WTC11 (cell line): ENCODE measurements at regions not wholly inside any gene's neighbourhood (a gene's known extent, or its start where the extent isn't known, plus 50 kb on each side); places are given as distances from the start of the nearest gene placed in this dataset.

Experiments
- ATAC-seq: fragments of 200-7000 bp; cut with Tn5 transposase; 2 replicates; pipeline ENCODE4 v1.10.0; 2021; ENCODE audit warnings: mild to moderate bottlenecking, moderate library complexity
- CTCF ChIA-PET: fragments of 300-600 bp; sonication (Branson Sonifier 250); formaldehyde crosslinking; loops from one replicate; lab custom pipeline; 2021; ENCODE audit warnings: antibody characterized with exemption; lab: Charles Lee
- POLR2A ChIA-PET: fragments of 350-600 bp; sonication (Branson Sonifier 250); formaldehyde crosslinking; loops from one replicate; lab custom pipeline; 2021; ENCODE audit warnings: antibody characterized with exemption; lab: Charles Lee
- DNase-seq: peaks from one replicate; pipeline ENCODE4 v3.0.0; 2021; ENCODE audit warnings: low spot score
- H3K27ac Mint-ChIP-seq: 2 replicates; pipeline ENCODE4 v1.8.0; 2021; ENCODE audit warnings: mixed read lengths
- H3K27me3 Mint-ChIP-seq: 2 replicates; pipeline ENCODE4 v1.8.0; 2021; ENCODE audit warnings: low read depth, mild to moderate bottlenecking, moderate library complexity, mixed read lengths
- H3K36me3 Mint-ChIP-seq: 2 replicates; pipeline ENCODE4 v1.8.0; 2021; ENCODE audit warnings: mixed read lengths
- H3K4me1 Mint-ChIP-seq: 2 replicates; pipeline ENCODE4 v1.8.0; 2022; ENCODE audit warnings: mixed read lengths
- H3K4me3 Mint-ChIP-seq: 2 replicates; pipeline ENCODE4 v1.8.0; 2021; ENCODE audit warnings: mild to moderate bottlenecking, moderate library complexity, mixed read lengths
- H3K9me3 Mint-ChIP-seq: 2 replicates; pipeline ENCODE4 v1.8.0; 2021; ENCODE audit warnings: mixed read lengths
- AR ChIP-seq: fragments of 250-450 bp; sonication (Bioruptor Pico); IDR thresholded peaks from 2 replicates; pipeline ENCODE4 v1.9.0; 2021; ENCODE audit warnings: mild to moderate bottlenecking
- ATF3 ChIP-seq: sonication (generic); formaldehyde crosslinking; conservative IDR thresholded peaks from 2 replicates; pipeline ENCODE4 v1.8.1; 2022; ENCODE audit warnings: mild to moderate bottlenecking, missing genetic modification reagents
- CBFB ChIP-seq: sonication (generic); formaldehyde crosslinking; IDR thresholded peaks from 2 replicates; pipeline ENCODE4 v1.8.1; 2022; ENCODE audit warnings: mild to moderate bottlenecking, low read depth, missing genetic modification reagents
- CREB1 ChIP-seq: sonication (generic); formaldehyde crosslinking; IDR thresholded peaks from 2 replicates; pipeline ENCODE4 v1.8.0; 2023; ENCODE audit warnings: mild to moderate bottlenecking, missing genetic modification reagents
- CTCF ChIP-seq: fragments of 200-600 bp; IDR thresholded peaks from 2 replicates; pipeline ENCODE4 v1.8.0; 2022; ENCODE audit warnings: antibody characterized with exemption
- E2F1 ChIP-seq: sonication (generic); formaldehyde crosslinking; IDR thresholded peaks from 2 replicates; pipeline ENCODE4 v1.8.0; 2022; ENCODE audit warnings: mild to moderate bottlenecking, missing genetic modification reagents
- E2F5 ChIP-seq: sonication (generic); formaldehyde crosslinking; IDR thresholded peaks from 2 replicates; pipeline ENCODE4 v1.8.1; 2022; ENCODE audit warnings: mild to moderate bottlenecking, moderate library complexity, missing genetic modification reagents
- ELF4 ChIP-seq: sonication (generic); formaldehyde crosslinking; IDR thresholded peaks from 2 replicates; pipeline ENCODE4 v1.8.1; 2022; ENCODE audit warnings: low read depth, mild to moderate bottlenecking, moderate library complexity, missing genetic modification reagents
- GRHL2 ChIP-seq: fragments of 250-450 bp; sonication (Bioruptor Pico); IDR thresholded peaks from 2 replicates; pipeline ENCODE4 v1.8.0; 2022; ENCODE audit warnings: mild to moderate bottlenecking, moderate library complexity; ENCODE audit not compliant: insufficient replicate concordance, severe bottlenecking
- IRF1 ChIP-seq: sonication (generic); formaldehyde crosslinking; IDR thresholded peaks from 2 replicates; pipeline ENCODE4 v1.8.0; 2023; ENCODE audit warnings: missing genetic modification reagents
- IRF2 ChIP-seq: sonication (generic); formaldehyde crosslinking; IDR thresholded peaks from 2 replicates; pipeline ENCODE4 v1.8.0; 2022; ENCODE audit warnings: low read depth, missing genetic modification reagents, borderline replicate concordance
- JUN ChIP-seq: sonication (generic); formaldehyde crosslinking; IDR thresholded peaks from 2 replicates; pipeline ENCODE4 v1.8.0; 2023; ENCODE audit warnings: mild to moderate bottlenecking, missing genetic modification reagents
- KAT7 ChIP-seq: sonication (generic); formaldehyde crosslinking; IDR thresholded peaks from 2 replicates; pipeline ENCODE4 v1.8.1; 2023; ENCODE audit warnings: missing genetic modification reagents, mild to moderate bottlenecking, borderline replicate concordance
- MAX ChIP-seq: sonication (generic); formaldehyde crosslinking; IDR thresholded peaks from 2 replicates; pipeline ENCODE4 v1.8.0; 2022; ENCODE audit warnings: mild to moderate bottlenecking, missing genetic modification reagents
- MLX ChIP-seq: sonication (generic); formaldehyde crosslinking; IDR thresholded peaks from 2 replicates; pipeline ENCODE4 v1.8.1; 2023; ENCODE audit warnings: mild to moderate bottlenecking, missing genetic modification reagents, moderate library complexity
- MYBL2 ChIP-seq: sonication (generic); formaldehyde crosslinking; IDR thresholded peaks from 2 replicates; pipeline ENCODE4 v1.8.1; 2023; ENCODE audit warnings: mild to moderate bottlenecking, moderate library complexity, missing genetic modification reagents
- NFE2L1 ChIP-seq: sonication (generic); formaldehyde crosslinking; IDR thresholded peaks from 2 replicates; pipeline ENCODE4 v1.8.1; 2023; ENCODE audit warnings: missing genetic modification reagents
- ZNF281 ChIP-seq: sonication (generic); formaldehyde crosslinking; IDR thresholded peaks from 2 replicates; pipeline ENCODE4 v1.8.0; 2023; ENCODE audit warnings: mild to moderate bottlenecking, missing genetic modification reagents

GRCh38 chr12:67813456-67813904, 164.9 kb downstream of the DYRK2 start:
- no peak overlapping the region for H3K4me3 Mint-ChIP-seq
- H3K36me3 Mint-ChIP-seq: peaks cover 20% of the 10 kb centered on the region
- no peak for DNase-seq
- ChIA-PET CTCF (no interaction called here), POLR2A (no interaction called here)
- no peaks in the 10 kb centered on the region for H3K4me1 Mint-ChIP-seq
- TF ChIP-seq E2F5 (CRISPR knock-in tag) (no peak), IRF1 (CRISPR knock-in tag) (no peak), NFE2L1 (no peak), ZNF281 (CRISPR knock-in tag) (no peak), ELF4 (CRISPR knock-in tag) (no peak), AR (CRISPR knock-in tag) (no peak), GRHL2 (CRISPR knock-in tag) (no peak), CBFB (no peak), KAT7 (CRISPR knock-in tag) (no peak), MLX (CRISPR knock-in tag) (no peak), JUN (CRISPR knock-in tag) (no peak), MYBL2 (CRISPR knock-in tag) (no peak), CTCF (no peak), IRF2 (CRISPR knock-in tag) (no peak), ATF3 (CRISPR knock-in tag) (no peak), MAX (CRISPR knock-in tag) (no peak), CREB1 (CRISPR knock-in tag) (no peak), E2F1 (CRISPR knock-in tag) (no peak)
- H3K27ac Mint-ChIP-seq: no peak overlapping the region
- no peak for ATAC-seq
- peaks cover 35% of the 10 kb centered on the region for H3K9me3 Mint-ChIP-seq
- H3K27me3 Mint-ChIP-seq: no peaks in the 10 kb centered on the region
